Islet of Langerhans (tissue), 1 donor: ENCODE measurements at regions not wholly inside any gene's neighbourhood (a gene's known extent, or its start where the extent isn't known, plus 50 kb on each side); places are given as distances from the start of the nearest gene placed in this dataset.

Source experiments
- FAIRE-seq: peaks from one replicate; lab custom pipeline; 2011; peaks lifted over from hg19 to GRCh38; lab: Jason Lieb, UNC

GRCh38 chr2:12828980-12829379 lies 112.2 kb downstream of the TRIB2 start:
- no peak for FAIRE-seq

- no peak for FAIRE-seq
Measured at GRCh38 chr2:12831016-12831415, 114.3 kb downstream of the TRIB2 start.

GRCh38 chr2:12834239-12834638 lies 117.5 kb downstream of the TRIB2 start:
- FAIRE-seq, result no peak

GRCh38 chr2:12835733-12836132 lies 119.0 kb downstream of the TRIB2 start:
- no peak for FAIRE-seq

DNA sequence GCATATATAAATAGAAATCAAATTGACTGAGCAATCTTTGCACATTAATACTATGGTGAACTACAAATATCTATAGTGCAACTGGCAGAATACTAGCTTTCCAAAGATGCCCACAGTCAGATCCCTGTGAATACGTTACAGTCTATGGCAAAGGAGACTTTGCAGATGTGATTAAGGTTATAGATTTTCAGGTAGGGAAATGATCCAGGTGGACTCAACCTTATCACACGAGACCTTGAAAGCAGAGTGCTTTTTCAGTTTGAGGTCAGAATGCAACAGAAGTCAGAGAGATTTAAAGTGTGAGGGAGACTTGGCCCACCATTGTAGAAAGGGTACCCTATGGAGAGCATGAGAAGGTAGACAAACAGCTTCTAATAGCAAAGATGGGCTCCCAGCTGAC lies 122.6 kb downstream of the TRIB2 start:
- FAIRE-seq, result no peak

DNA sequence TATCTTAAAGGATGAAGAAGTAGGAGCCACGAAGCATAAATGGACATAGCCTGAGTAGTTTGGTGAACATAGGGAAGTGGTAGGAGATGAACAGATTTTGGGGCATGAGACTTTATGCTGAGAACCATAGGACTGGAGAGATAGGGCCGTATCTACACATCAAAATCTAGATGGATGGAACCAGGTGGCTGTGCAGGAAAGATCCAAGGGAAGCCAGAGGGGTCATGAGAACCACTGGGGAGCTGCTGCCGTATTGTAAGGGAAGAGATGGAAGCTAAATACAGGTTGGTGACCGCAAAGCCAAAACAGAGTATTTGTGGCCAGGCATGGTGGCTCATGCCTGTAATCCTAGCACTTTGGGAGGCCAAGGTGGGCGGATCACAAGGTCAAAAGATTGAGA lies 124.3 kb downstream of the TRIB2 start:
- no peak for FAIRE-seq

- no peak for FAIRE-seq
Measured at GRCh38 chr2:12842917-12843316, 126.2 kb downstream of the TRIB2 start.

- no peak for FAIRE-seq
Measured at GRCh38 chr2:12844511-12844910, 127.8 kb downstream of the TRIB2 start.

DNA sequence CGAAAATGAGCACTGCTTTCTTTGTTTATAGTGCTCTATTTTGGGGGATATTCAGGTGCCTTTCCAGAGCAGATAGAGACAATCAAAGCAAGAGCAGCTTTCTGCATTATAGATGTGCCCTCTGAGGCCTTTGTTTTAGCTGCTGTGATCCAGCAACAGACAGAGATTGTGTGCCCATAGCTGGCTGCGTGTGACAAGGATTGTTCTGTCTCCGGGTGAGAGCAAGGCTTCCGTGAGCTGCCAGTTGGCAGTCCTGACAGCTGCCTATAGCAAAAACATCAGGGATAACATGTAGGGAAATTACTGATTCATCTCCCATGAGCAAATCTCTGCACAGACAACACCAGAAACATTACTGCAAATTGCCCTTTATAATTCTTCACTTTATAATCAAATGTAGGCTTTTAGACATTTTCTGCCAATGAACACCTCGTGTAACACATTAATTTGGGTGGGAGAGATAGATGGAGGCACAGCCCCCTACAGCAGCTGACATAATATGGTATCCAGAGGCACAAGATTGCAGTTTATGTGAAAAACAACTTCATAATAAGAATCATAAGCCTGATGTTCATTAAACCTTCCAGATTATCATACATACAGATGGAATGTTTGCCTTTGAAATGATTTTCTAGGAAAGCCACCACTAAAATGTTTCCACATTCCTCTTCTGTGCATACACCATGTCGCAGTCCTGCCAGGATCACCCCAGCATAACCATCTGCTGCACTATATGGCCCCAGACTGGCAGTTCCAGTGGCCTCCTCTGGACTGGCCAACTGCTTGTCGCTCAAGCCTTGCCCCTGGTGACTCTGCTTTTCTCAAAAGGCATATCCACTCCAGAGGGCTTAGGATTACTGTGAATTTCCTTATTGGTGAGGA lies 131.2 kb downstream of the TRIB2 start:
- FAIRE-seq, result no peak

GRCh38 chr2:12852135-12852534 lies 135.4 kb downstream of the TRIB2 start:
- no peak for FAIRE-seq

- no peak for FAIRE-seq
Measured at GRCh38 chr2:12854001-12854530, 137.3 kb downstream of the TRIB2 start.

DNA sequence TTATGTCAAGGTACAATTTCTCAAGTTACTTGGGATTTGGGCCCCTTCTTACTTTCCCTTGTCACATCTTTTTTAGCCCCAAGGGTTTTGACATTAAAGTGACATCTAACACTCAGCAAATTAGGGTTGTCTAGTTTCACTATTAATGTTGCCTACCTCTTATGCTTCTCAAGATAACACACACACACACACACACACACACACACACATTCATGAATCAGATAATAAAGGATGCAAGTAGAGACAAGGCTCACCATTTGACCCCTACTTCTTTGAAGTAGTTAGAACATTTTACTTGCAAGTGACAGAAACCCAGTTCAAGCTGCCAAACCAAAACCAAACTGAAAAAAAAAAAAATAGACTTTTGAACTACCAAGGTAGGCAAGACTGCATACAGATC lies 138.8 kb downstream of the TRIB2 start:
- no peak for FAIRE-seq

DNA sequence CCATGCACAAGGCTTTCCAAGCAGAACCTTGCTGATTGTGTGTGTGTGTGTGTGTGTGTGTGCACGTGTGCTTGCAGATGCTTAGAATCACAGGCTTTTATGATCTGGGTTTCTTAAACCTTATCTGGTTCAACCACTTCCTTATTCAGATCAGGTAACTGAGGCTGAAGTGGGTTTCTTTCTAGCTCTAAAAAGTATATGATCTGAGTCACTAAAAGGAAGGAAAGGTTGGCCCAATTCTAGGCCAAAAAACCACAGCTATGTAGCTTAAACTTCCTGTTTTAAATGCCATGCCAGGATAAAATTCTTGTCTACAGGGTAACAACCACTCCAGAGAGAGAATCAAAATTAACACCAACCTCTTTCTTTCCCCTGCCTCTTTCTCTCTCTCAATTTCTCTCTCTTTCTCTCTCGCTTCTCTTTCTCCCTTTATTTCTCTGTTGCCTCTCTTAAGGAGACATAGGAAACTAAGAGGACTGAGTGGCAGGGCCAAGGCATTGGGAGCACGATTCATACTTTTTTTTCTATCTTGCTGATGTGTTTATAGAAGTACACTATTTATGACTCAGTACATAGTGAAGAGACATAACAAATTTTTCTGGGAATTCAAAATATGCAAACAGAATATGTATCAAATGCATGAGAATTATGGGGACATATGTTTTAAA lies 140.3 kb downstream of the TRIB2 start:
- FAIRE-seq, result no peak

DNA sequence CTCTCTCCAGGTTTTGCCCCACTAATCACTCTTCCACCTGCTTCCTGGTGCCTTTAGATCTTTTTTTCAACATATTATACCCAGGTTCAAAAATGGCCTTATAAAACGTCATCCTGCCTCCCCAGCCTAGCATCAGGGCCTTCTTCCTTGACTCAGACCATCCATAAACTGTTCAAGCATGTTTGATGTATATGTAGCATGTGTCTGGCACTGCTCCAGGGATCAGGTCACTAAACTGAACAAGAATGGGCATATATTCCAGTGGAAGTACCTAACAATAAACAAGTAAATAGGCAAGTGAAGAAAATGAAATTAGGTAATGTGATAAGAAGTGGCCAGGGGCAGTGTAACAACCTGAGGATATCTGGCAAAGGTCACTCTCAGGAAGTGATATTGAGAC lies 141.2 kb downstream of the TRIB2 start:
- FAIRE-seq, result no peak

GRCh38 chr2:12858786-12859185 lies 142.1 kb downstream of the TRIB2 start:
- no peak for FAIRE-seq

- no peak for FAIRE-seq
Measured at GRCh38 chr2:12861344-12861930, 144.7 kb downstream of the TRIB2 start.

- no peak for FAIRE-seq
Measured at GRCh38 chr2:12862541-12862940, 145.8 kb downstream of the TRIB2 start.

DNA sequence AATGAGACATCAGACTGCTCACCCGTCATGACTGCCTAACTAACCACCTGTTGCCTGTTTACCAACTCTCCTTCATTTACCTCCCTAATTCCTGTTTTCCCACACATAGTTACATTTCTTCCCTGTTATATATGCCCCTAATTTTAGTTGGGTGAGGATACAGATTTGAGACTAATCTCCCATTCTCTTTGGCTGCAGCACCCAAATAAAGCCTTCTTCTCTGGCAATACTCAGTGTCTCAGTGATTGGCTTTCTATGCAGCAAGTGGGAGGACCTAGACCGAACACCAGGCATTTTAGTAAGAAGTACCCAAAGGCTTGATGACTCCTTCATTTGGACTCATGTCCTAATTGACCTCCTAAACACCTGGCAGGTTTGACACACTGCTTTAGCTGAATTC lies 147.2 kb downstream of the TRIB2 start:
- FAIRE-seq, result no peak

DNA sequence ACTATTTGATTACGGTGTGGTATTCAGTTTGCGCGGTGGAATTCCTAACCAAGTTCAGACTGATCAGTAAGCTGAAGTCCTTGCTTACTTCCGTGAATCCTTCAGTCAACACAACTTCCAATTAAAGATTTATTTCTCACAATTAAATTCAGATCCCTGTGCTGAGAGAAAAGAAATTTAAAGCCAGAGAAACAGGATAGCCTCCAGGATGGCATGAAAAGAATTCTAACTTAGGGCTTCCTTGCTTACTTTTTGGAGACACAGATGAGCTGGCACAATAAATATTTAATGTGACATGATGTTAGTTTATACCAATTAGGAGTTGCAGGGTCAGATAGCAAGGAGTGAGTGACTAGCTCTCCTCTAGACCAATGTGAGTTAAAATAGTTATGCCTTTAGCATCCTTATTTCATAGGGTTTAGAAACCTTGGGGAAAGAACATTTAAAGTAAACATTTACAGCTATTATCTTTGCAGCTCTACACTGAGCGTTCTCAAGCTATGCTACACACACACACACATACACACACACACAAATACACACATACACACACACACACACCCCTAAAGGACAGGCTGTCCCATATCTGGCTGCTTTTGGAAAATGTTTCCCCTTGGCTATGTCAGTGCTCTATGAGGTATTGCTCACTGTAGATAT lies 151.0 kb downstream of the TRIB2 start:
- FAIRE-seq, result no peak

DNA sequence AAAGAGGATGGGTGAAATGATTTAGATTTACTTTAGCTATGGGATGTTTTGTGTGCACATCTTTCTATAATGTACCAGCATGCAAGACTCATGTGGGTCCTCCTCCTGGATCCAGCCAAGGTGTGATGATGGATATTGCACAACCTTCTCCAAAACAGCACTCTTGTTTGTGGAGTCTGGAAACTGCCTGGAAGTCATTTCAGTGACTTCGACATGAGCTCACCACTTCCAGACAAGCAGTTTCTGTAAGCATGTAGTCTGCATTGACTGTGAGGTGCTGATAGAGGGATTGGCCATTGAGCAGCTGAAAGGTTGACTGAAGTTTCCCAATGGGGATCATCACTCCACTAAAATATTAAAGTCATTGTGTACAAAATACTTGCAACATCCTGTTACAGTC lies 154.0 kb downstream of the TRIB2 start:
- FAIRE-seq, result no peak

DNA sequence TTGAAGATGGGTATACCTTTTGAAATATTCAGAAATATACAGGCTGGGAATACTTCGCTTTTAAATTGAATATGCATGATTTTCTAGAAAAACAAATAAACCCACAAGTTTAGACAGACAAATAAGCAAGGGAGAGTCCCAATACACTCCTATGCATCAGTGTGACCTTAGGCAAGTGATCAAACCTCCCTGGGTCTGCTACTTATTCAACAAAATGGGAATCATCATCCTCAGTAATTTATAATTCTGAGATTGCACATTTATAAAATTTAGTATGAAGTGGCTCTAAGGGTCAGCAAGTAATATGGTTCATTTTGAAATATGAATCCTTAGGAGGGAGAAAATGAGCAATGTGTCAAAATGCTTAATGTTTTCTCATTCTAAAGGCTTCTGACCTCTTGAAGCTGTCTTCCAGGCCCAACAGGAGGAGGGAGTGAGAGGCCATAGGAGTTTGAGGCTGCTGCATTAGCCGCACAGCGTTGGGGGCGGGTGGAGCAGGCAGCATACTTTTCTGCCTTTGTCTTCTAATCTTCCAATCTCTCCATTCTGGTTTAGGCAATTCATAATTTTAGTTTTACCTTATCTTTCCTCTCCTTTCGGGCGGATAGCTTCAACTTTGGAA lies 155.1 kb downstream of the TRIB2 start:
- FAIRE-seq, result no peak

DNA sequence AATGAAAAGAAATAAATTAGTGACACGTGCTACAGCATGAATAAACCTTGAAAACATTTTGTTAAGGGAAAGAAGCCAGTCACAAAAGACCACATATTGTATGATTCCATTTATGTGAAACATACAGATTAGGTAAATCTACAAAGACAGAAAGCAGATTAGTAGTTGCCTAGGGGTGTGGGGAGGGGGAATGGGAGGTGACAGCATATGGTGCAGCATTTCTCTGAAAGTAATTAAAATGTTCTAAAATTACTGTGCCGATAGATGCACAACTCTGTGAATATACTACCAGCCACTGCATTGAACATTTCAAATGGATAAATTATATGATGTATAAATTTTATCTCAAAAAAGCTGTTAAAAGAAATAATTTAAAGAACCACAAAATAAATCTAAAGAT lies 161.0 kb downstream of the TRIB2 start:
- FAIRE-seq, result no peak
